Stimulated activated CD4-positive, alpha-beta T cell treated with anti-CD3 and anti-CD28 coated beads, Interleukin-12 subunit alpha, Interleukin-12 subunit beta, amount 100 ng/mL, for 4 hours (primary cell): ENCODE measurements at regions not wholly inside any gene's neighbourhood (a gene's known extent, or its start where the extent isn't known, plus 50 kb on each side); places are given as distances from the start of the nearest gene placed in this dataset.

ENCODE experiments used
- DNase-seq: peaks from one replicate; pipeline ENCODE4 v3.0.0-alpha.2; 2020

DNA sequence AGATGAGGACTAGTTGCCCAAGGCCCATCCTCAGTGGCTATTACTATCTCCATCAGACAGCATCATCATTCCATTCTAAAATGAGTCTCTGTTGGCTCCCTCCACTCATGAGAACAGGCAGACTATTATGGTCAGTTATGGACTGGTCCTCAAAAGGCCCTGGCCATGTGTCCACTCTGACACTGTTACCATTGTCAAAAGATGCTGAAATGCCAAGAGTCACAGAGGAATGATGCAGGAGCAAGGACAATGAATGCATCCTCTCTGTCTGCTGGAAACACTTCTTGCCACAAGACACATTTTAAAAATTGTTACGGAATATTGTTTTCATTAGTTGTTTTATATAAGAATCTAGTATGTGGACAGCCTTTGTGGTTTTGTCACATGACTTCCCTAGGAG is 53.3 kb upstream of the STT3B start:
- DNase-seq: no peak

- no peak for DNase-seq
Measured at GRCh38 chr3:31481697-31482096, 51.0 kb upstream of the STT3B start.

DNA sequence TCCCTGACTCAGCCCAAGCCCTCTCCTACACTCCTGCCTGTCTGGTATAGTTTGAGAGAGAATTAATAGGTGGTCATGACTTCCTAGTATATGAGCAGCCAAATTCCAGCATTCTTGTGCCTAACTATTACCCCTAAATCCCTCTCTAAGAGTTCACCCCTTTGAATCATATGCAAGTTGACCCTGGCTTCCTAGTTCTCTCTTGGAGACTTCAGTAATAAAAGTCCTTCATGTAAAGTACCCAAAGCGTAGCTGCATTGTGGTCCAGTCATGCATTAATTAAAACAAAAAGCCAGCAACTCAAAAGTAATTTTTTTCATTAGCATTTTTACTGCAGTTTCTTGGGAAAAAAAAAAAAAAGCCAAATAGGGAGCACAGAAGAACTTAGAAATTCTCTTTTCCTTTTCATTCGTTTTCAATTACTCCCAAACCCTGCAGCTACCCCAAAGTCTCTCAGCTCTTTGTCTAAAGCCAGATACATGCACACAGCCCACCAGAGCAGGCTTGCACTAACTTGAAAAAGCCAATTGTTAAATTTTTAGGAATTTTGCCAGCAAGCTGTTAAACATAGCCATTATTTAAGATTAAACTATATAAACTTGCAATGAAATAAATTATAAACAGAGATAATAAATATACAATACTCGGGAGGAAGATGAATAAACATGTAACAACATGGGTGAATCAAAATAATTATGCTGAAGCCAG is 50.1 kb upstream of the STT3B start:
- DNase-seq: no peak
